Suprapubic skin (tissue), 2 donors: ENCODE measurements at regions not wholly inside any gene's neighbourhood (a gene's known extent, or its start where the extent isn't known, plus 50 kb on each side); places are given as distances from the start of the nearest gene placed in this dataset.
"Not testable (repeated sequence)": the region's sequence is repeated elsewhere in the genome, so short reads cannot be mapped to it uniquely, and the experiment has no call there.

ENCODE experiments used
- EP300 ChIP-seq: sonication (generic); formaldehyde crosslinking; IDR thresholded peaks from one replicate; pipeline ENCODE4 v1.6.1; 2017; ENCODE audit warnings: antibody characterized with exemption
- POLR2A ChIP-seq, 2 donors: fragments of 450-650 bp; IDR thresholded peaks; one replicate each; pipeline ENCODE4 v1.6.1; 2017; ENCODE audit warnings: antibody characterized with exemption in 2 of 2, mild to moderate bottlenecking in 2 of 2, moderate library complexity in 2 of 2

DNA sequence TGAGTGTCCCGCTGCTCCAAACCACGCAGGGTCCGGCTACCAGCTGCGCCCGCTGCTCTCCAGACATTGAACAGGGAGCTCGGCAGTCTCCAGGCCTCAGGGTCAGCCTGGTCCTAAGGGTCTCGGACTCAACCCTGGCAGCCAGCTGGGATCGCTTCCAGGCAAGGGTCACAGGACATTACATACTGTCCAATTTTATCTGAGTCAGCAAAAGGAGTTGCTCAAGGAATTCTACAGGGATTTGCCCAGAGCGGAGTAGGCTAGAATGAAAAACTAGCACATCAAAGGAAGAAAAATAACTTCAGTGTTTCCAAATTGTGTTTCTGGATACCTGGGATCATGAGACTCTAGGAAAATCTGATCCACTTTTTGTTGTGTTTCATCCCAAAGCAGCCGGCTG, 112.2 kb upstream of the METTL14 start:
- not testable (repeated sequence) for TF ChIP-seq POLR2A (IDR thresholded peaks at IDR 0.05); EP300
